Neural cell (in vitro differentiated cells): ENCODE measurements at regions not wholly inside any gene's neighbourhood (a gene's known extent, or its start where the extent isn't known, plus 50 kb on each side); places are given as distances from the start of the nearest gene placed in this dataset.

Experiments used
- EP300 ChIP-seq: fragments of 450-650 bp; conservative IDR thresholded peaks from 2 replicates; pipeline ENCODE4 v1.6.1; 2014; ENCODE audit warnings: antibody characterized with exemption, mild to moderate bottlenecking, moderate library complexity; ENCODE audit not compliant: poor library complexity, severe bottlenecking
- POLR2AphosphoS5 ChIP-seq: IDR thresholded peaks from 2 replicates; pipeline ENCODE4 v1.6.1; 2012
- TF ChIP-seq, protein P1 (sequence below): fragments of 450-650 bp; IDR thresholded peaks from 2 replicates; pipeline ENCODE4 v1.5.1; 2014; ENCODE audit warnings: antibody characterized with exemption, mild to moderate bottlenecking, moderate library complexity; ENCODE audit not compliant: poor library complexity, severe bottlenecking

- TF ChIP-seq EP300 (no peak), POLR2AphosphoS5 (no peak)
- TF ChIP-seq, protein P1, sequence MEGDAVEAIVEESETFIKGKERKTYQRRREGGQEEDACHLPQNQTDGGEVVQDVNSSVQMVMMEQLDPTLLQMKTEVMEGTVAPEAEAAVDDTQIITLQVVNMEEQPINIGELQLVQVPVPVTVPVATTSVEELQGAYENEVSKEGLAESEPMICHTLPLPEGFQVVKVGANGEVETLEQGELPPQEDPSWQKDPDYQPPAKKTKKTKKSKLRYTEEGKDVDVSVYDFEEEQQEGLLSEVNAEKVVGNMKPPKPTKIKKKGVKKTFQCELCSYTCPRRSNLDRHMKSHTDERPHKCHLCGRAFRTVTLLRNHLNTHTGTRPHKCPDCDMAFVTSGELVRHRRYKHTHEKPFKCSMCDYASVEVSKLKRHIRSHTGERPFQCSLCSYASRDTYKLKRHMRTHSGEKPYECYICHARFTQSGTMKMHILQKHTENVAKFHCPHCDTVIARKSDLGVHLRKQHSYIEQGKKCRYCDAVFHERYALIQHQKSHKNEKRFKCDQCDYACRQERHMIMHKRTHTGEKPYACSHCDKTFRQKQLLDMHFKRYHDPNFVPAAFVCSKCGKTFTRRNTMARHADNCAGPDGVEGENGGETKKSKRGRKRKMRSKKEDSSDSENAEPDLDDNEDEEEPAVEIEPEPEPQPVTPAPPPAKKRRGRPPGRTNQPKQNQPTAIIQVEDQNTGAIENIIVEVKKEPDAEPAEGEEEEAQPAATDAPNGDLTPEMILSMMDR: no peak
These were observed 129.9 kb upstream of the ZNF644 start for GRCh38 chr1:91151702-91152101.
